ENCODE measurements at regions not wholly inside any gene's neighbourhood (a gene's known extent, or its start where the extent isn't known, plus 50 kb on each side); places are given as distances from the start of the nearest gene placed in this dataset.

DNA sequence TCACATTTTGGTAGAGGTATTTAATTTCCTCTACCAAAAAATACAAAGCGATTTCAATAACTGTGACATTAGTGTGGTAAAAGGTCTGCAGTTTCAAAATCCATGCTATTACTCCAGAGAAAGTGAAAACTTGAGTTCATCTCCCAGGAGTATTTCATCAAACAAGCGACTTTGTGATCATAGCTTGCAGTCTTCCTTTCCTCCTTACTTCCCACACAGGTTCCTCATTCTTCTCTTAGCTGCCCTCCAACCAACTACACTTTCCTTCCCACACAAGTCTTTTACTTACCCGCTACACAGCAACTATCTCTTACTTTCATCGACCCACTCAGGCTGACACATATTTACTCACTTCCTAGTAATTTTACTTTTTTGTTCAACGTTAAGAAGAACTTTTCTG, 413.4 kb upstream of the USP15 start:
- TF ChIP-seq CTCF (IDR thresholded peaks at IDR 0.05) (no peak), POLR2A (IDR thresholded peaks at IDR 0.05) (no peak)
- DNase-seq (ENCODE audit: low spot score in 2 of 2) = no peak
- no peak overlapping the region for H3K4me3 ChIP-seq (ENCODE audit: low read depth, poor library complexity, severe bottlenecking)
- WGBS, 2 donors = 85 to 92% methylated on average over 5 of the region's 5 CpGs
- intact Hi-C loops (cut with DNase I; ENCODE audit: low total_unique reads) = no loop called here

- H3K4me3 ChIP-seq (ENCODE audit: low read depth, poor library complexity, severe bottlenecking) = no peak overlapping the region
- WGBS, 2 donors = 86 to 87% methylated on average over 7 of the region's 7 CpGs
- intact Hi-C loops (cut with DNase I; ENCODE audit: low total_unique reads) = no loop called here
- TF ChIP-seq POLR2A (IDR thresholded peaks at IDR 0.05) = no peak
- TF ChIP-seq CTCF (IDR thresholded peaks at IDR 0.05) = no peak
- no peak for DNase-seq (ENCODE audit: low spot score in 2 of 2)
Measured at GRCh38 chr12:61848893-61849292, 411.3 kb upstream of the USP15 start.

DNA sequence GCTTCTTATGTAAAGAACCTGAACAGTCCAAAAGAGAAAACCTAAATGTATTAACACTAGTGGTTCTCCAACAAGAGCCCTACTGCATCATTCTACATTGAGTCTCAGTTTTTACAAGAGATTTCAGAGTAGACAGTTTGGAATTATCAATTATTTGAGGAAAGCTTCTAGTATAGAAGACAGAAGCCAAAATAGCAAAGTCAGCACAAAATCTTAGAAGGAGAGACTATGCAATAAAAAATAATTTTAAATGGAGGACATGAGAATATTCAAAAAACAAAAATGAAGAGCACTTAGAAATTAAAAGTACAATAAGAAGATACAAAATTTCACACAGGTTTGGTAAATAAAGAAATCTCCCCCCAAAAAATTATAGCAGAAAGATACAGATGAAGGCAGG, 406.3 kb upstream of the USP15 start:
- TF ChIP-seq POLR2A (IDR thresholded peaks at IDR 0.05) = no peak
- H3K4me3 ChIP-seq (ENCODE audit: low read depth, poor library complexity, severe bottlenecking) = no peak overlapping the region
- no peak for DNase-seq (ENCODE audit: low spot score in 2 of 2)
- intact Hi-C loops (cut with DNase I; ENCODE audit: low total_unique reads) = no loop called here

GRCh38 chr12:61854902-61855301, 405.3 kb upstream of the USP15 start:
- H3K4me3 ChIP-seq (ENCODE audit: low read depth, poor library complexity, severe bottlenecking) = no peak overlapping the region
- no peak for TF ChIP-seq POLR2A (IDR thresholded peaks at IDR 0.05)
- no peak for TF ChIP-seq CTCF (IDR thresholded peaks at IDR 0.05)
- intact Hi-C loops (cut with DNase I; ENCODE audit: low total_unique reads) = no loop called here
- DNase-seq (ENCODE audit: low spot score in 2 of 2) = no peak

- 68 to 73% methylated on average over 2 of the region's 2 CpGs for WGBS, 2 donors
- TF ChIP-seq POLR2A (IDR thresholded peaks at IDR 0.05) (no peak), CTCF (IDR thresholded peaks at IDR 0.05) (no peak)
- intact Hi-C loops (cut with DNase I; ENCODE audit: low total_unique reads) = no loop called here
- DNase-seq (ENCODE audit: low spot score in 2 of 2) = no peak
- no peak overlapping the region for H3K4me3 ChIP-seq (ENCODE audit: low read depth, poor library complexity, severe bottlenecking)
Measured at GRCh38 chr12:61857968-61858367, 402.2 kb upstream of the USP15 start.

DNA sequence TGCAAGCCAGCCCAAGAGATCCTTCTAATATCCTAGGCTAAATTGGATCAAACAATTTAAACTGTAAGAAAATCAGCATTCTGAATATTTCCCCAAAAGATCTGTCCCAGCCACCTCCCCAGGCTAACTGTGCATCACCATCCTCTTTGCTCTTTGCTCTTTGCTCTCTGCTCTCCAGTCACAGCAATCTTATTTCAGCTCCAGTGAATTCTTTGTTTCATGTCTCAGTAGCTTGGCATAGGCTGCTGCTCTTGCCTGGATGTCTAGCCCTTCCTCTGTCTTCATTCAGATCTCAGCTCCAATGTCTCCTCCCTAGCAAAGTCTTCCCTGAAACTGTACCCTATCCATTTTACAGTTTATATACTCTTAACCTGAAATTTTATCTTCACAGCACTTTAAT, 399.8 kb upstream of the USP15 start:
- TF ChIP-seq CTCF (IDR thresholded peaks at IDR 0.05) = no peak
- no peak for TF ChIP-seq POLR2A (IDR thresholded peaks at IDR 0.05)
- no peak for DNase-seq (ENCODE audit: low spot score in 2 of 2)
- H3K4me3 ChIP-seq (ENCODE audit: low read depth, poor library complexity, severe bottlenecking) = no peak overlapping the region
- intact Hi-C loops (cut with DNase I; ENCODE audit: low total_unique reads) = no loop called here
